Hepatocyte (in vitro differentiated cells): ENCODE measurements at regions not wholly inside any gene's neighbourhood (a gene's known extent, or its start where the extent isn't known, plus 50 kb on each side); places are given as distances from the start of the nearest gene placed in this dataset.

Experiments used
- CTCF ChIP-seq: fragments of 200-600 bp; sonication (generic); IDR thresholded peaks from 2 replicates; pipeline ENCODE4 v1.5.1; 2016; ENCODE audit warnings: antibody characterized with exemption, mild to moderate bottlenecking; ENCODE audit not compliant: poor library complexity
- EZH2 ChIP-seq: fragments of 200-600 bp; sonication (generic); IDR thresholded peaks from 2 replicates; pipeline ENCODE4 v1.6.1; 2016; ENCODE audit warnings: antibody characterized with exemption, mild to moderate bottlenecking, borderline replicate concordance

DNA sequence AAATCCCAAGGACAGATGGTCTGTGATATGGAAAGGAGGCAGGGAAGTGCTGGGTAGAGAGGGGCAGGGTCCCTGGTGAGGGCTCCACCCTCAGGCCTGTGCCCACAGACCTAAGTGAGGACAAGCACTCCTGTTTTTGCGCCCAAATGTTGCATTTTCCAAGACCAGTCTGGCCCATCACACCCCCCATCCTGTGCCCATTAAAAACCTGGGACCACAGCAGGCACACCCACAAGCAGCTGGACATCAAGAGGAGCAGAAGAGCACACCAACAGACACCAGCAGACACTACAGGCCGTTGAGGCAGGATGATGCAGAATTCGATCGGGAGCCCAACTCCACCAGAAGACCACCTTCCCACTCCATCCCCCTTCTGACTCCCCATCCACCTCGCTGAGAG is 72.8 kb downstream of the DMRTA2 start:
- TF ChIP-seq EZH2 (no peak), CTCF (no peak)
